HG02884 (cell line): ENCODE measurements at regions not wholly inside any gene's neighbourhood (a gene's known extent, or its start where the extent isn't known, plus 50 kb on each side); places are given as distances from the start of the nearest gene placed in this dataset.
"Not testable (repeated sequence)": the region's sequence is repeated elsewhere in the genome, so short reads cannot be mapped to it uniquely, and the experiment has no call there.

Experiments used
- ATAC-seq: cut with Tn5 transposase; IDR thresholded peaks from one replicate; pipeline ENCODE4 v1.9.1; 2021; ENCODE audit warnings: mild to moderate bottlenecking, moderate library complexity; ENCODE audit not compliant: unreplicated experiment

GRCh38 chr10:26355241-26355640, 82.9 kb upstream of the APBB1IP start:
- ATAC-seq = no peak

DNA sequence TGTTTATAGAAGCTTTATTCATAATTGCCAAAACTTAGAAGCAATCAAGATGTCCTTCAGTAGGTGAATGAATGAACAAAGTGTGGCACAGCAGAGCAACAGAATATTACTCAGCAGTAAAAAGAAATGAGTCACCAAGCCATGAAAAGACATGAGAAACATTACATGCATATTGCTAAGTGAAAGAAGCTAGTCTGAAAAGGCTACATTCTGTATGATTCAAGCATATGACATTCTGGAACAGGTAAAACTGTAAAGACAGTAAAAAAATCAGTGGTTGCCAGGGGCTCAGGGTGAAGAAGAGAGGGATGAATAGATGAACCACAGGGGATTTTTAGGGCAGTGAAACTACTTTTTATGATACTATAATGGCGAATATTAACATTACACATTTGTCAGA, 80.9 kb upstream of the APBB1IP start:
- peak; percentile 79 for ATAC-seq

DNA sequence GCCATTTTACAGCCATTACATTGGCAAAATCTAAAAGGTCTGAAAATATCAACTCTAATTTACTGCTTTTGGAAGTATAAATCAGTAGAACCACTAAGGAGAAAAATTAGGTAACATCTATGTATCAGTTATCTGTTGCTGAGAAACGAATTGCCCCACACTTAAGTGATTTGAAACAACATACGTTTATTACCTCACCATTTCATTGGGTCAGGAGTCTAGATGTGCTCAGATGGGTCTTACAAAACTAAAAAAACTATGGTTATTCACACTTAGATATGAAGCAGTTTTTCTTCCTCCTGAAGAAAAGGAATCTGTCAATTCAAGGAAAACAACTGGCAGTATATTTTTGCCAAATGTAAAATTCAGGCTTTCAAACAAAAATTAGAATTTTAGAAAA, 80.1 kb upstream of the APBB1IP start:
- ATAC-seq = no peak

GRCh38 chr10:26359670-26360069, 78.5 kb upstream of the APBB1IP start:
- ATAC-seq = no peak

GRCh38 chr10:26361351-26361750, 76.8 kb upstream of the APBB1IP start:
- ATAC-seq = no peak

- no peak for ATAC-seq
Measured at GRCh38 chr10:26361971-26362370, 76.2 kb upstream of the APBB1IP start.

- no peak for ATAC-seq
Measured at GRCh38 chr10:26365681-26366358, 72.3 kb upstream of the APBB1IP start.

GRCh38 chr10:26367035-26367434, 71.1 kb upstream of the APBB1IP start:
- not testable (repeated sequence) for ATAC-seq

DNA sequence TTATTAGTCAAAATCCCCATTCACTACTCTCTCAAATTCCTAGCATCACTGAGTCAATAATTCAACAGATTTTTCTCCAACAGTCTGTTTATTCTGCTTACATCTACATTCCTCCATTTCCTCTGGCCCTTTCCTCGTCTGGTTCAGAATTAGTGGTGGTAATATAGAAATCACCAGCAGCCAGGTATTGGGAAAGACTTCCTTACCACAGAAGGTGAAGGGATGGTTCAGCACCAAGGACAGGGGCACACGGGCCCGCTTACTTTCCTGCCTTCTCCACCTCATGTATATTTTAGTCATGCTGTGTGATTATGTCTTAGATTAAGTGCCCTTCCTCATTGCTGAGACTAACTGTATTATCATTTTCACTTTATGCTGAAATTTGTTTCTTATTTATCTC, 70.4 kb upstream of the APBB1IP start:
- ATAC-seq = no peak

DNA sequence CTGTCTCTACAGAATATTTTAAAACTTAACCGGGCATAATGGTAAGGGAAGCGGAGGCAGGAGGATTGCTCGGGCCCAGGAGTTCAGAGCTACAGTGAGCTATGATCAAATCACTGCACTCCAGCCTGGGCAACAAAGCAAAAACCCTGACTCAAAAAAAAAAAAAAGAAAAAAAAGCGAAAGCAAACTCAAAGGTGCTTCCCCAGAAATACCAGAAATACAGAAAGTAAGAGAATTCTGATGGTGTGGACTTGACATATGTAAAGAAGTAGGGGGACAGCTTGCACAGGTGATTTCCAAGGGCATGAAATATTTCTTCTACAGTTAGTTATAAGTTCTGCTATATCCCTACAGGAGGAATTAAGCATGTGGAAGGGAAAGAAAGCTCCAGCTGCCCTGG, 69.7 kb upstream of the APBB1IP start:
- ATAC-seq = peak; percentile 48

DNA sequence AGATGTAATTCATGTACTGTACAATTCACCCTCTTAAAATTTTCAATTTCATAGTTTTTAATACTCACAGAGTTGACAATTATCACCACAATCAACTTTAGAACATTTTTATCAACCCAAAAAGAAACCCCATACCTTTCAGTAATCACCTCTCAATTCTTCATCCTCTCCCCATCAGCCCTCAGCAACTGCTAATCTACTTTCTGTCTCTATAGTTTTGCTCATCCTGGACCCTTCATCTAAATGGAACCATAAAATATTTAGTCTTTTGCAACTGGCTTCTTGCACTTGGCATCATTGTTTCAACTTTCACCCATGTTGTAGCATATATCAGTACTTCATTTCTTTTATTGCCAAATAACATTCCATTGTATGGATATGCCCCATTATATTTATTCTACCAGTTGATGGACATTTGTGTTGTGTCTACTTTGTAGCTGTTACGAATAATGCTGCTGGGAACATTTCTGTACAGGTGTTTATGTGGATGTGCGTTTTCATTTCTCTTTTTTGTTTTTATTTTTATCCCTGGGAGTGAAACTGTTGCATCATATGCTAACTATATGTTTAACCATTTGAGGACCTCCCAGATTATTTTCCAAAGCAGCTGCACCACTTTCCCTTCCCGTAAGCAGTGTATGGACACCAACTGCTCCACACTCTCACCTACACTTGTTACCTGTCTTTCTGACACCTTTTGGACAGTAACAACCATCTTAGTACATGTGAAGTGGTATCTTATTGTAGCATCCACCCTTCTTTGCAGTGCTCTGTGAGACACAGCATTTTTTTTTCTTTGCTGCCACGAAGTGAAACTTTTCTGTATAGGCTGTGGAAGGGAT, 65.4 kb upstream of the APBB1IP start:
- ATAC-seq = peak; percentile 63

DNA sequence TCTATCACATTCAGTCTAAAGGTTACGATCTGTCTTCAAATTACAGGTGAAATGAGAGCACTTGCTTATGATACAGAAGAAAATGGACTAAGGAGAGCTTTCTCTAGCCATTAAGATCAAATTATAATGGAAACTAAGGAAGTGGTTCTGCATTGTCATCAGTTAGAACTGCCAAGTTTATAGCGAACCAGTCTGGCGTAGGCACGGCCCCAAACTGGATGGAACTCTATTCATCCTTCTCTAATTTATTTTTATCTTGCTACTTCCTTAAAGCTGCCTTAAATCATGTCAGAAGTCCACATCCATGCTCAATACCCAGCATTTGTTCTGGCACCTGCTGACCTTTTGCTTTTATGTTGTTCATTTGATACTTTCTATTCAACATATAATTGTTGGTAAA, 63.7 kb upstream of the APBB1IP start:
- ATAC-seq = no peak

GRCh38 chr10:26377224-26377810, 60.8 kb upstream of the APBB1IP start:
- not testable (repeated sequence) for ATAC-seq

DNA sequence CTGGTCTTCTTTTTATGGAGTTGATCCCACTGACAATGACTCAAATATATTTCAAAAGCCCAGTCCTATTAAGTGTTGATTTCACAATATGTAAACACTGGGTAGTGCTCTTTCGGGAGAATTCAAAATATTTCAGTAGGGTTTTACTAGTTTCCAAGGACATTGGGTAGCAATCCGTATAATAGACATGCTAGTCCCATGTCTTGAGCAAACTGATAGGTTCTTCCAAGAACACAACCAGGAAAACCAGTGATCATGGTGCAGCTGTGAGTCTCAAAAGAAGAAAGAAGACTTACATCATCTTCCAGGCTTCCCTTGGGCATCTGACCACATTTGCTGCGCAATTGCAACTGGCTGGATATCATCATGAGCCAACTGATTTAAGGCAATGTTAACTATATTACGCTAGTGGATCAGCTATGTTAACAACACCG, 59.3 kb upstream of the APBB1IP start:
- no peak for ATAC-seq

GRCh38 chr10:26380815-26381214, 57.3 kb upstream of the APBB1IP start:
- no peak for ATAC-seq

GRCh38 chr10:26381986-26382385, 56.2 kb upstream of the APBB1IP start:
- no peak for ATAC-seq

DNA sequence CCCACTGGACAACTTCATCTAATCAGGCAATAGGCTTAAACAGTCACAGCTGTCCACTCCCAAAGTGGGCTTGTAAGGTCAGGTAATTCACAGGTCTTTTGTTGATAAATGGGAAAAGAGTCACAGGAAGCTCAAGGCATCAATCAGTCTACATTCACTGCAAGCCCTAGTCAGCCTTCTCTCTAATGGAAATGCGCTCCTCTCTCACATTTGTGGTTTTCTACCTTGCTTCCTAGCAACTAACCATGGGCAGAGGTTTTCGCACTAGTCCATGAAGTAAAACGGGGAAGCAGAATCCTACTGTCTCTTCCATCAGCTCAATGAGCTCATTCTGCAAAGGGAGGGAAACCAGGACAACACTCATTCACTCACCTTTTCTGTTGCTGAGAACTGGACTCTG, 53.5 kb upstream of the APBB1IP start:
- ATAC-seq = no peak

DNA sequence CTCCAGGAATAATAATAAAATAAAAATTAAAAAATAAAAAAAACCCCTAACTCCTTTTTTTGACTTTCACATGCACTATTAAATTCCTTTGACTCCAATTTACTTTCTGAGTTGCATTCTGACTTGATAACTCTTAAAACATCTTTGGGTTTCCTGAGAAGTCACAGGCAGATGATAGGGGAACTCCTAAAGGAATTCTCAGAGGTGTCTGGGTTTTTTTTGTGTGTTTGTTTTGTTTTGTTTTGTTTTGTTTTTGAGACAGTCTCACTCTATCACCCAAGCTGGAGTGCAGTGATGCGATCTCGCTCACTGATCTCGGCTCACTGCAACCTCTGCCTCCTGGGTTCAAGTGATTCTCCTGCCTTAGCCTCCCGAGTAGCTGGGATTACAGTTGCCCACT, 52.7 kb upstream of the APBB1IP start:
- no peak for ATAC-seq

DNA sequence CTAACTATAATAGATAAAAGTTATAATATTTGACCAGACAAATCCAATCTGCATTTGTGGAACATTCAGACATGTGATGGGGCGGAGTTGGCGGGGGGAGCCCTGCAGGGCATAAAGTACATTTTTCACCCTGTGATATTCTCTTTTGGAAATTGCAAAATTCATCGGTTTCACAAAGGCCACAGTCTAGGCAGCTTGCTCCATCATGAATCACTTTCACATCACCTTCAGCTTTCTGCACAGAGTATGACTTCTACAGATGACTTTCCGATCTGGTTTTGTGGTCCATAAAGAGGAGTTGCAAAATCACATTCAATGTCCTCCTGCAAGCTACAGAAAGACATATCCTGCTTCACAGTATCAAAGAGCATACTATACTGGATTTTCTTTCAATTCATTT, 51.4 kb upstream of the APBB1IP start:
- peak; percentile 61 for ATAC-seq
